HG03025 (cell line): ENCODE measurements at regions not wholly inside any gene's neighbourhood (a gene's known extent, or its start where the extent isn't known, plus 50 kb on each side); places are given as distances from the start of the nearest gene placed in this dataset.

Experiments used
- ATAC-seq: cut with Tn5 transposase; IDR thresholded peaks from one replicate; pipeline ENCODE4 v1.9.1; 2021; ENCODE audit warnings: mild to moderate bottlenecking, moderate library complexity; ENCODE audit not compliant: unreplicated experiment, low FRiP score

DNA sequence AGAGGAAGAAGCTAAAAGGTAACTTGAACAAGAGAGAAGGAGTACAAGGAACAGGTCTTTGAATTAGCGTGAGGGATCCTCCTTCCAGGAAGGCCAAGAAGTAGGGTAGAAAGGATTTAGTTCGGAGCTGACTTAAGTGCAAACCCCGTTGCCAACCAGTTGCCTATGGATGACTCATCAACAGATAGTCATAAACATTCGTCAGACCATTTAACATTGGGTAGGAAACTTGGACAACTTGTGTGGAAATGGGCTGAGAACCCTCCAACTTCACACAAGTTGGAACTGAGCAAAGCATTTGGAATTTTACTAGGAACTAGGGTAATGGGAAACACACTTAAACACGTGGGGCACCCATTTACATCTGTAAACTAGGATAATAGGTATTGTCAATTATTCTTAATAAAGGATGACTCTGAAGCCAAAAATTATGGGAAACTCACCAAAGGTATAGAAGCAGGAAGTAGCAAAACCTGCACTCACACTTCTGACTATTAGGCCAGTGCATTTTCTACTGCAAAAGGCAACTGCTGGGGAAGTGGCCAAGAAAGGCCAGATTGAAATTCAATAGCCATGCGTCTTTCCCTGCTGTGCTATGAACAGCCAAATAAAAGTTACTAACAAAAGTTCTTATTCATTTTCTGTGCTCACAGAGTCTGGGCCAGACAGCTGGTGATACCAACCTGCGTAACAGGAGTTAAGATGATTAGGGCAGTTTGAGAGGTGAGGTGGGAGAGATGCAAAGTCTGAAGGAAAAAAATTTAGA, 174.5 kb upstream of the TMC3 start:
- no peak for ATAC-seq

DNA sequence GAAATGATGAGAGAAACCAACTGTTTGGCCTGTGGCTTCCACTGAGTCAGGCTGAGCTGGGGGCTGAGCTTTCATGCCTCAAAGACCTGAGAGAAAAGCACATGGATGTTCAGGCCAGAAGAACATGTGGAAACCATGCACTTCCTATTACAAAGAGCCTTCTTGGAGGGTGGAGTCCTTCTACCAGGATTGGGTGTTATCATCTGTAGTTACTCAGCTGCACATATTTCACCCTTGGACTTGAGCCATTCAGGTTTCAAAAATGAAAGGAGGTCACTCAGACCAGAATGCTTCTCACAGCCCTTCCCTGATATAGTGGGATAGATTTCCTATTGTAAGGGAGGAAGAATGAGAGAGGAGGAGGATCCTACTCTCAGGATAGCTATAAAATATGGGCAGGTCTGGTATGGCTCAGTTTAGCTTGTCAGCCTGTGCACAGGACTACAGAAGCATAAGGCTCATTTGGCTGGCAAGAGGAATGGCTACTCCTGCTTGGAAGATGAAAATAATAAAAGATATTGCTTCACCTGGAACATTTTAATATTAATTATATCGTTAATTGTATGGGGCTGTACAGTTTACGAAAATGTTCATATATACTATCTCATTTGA, 173.6 kb upstream of the TMC3 start:
- ATAC-seq = no peak

DNA sequence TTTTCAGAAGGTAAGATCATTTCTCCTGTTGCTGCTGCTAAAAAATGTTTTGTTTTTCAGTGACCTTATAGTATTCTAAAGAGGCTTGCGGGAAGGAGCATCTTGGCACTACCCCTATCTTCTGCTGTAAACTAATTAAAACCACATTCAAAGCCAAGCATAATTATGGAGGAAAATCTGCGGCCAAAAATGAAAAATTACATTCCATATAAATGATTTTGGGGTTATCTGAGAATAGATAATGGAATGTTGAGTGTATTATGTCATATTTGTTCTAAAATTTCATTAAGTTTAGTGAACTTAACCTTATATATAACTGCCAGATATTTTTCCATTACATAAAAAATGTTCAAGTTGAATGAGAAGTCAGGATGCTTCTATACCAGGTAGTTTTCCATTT, 170.4 kb upstream of the TMC3 start:
- no peak for ATAC-seq

DNA sequence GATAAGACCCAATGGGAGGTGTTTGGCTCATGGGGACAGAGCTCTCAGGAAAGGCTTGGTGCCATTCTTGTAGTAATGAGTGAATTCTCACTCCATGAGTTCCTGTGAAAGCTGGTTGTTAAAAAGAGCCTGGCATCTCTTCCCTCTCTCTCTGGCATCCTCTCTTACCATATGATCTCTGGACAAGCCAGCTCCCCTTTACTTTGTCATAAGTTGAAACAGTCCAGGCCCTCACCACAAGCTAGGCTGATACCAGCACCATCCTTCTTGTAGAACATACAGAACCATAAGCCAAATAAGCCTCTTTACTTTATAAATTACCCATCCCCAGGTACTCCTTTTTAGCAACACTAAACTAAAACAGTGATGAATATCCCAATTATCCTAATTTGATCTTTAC, 166.9 kb upstream of the TMC3 start:
- no peak for ATAC-seq

DNA sequence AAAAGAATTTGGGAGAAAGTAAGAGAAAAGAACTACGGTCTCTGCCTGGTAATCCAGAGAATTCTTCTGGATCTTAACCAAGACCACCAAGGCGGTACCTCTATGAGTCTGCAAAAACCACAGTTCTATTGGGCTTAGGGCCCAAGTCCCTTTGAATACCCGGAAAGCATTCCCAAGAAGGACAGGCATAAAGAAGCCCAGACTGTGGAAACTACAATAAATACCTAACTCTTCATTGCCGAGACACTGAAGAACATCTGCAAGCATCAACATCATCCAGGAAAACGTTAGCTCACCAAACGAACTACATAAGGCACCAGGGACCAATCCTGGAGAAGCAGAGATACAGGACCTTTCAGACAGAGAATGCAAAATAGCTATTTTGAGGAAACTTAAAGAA, 162.3 kb upstream of the TMC3 start:
- no peak for ATAC-seq

DNA sequence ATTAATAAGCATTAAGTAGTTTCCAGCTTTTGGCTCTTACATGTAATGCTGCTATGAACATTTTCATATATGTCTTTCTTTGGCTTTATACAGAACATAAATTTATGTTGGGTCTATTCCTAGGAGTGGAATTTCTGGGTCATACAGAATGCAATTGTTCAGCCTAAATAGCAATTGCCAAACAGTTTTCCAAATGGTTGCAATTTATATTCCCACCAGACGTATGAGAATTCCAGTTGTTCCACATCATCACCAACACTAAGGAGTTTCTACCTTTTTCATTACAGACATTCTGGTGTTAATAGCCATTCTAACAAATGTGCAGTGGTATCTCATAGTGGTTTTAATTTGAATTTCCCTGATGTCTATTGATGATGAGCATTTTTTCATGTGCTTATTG, 160.1 kb upstream of the TMC3 start:
- ATAC-seq = no peak

DNA sequence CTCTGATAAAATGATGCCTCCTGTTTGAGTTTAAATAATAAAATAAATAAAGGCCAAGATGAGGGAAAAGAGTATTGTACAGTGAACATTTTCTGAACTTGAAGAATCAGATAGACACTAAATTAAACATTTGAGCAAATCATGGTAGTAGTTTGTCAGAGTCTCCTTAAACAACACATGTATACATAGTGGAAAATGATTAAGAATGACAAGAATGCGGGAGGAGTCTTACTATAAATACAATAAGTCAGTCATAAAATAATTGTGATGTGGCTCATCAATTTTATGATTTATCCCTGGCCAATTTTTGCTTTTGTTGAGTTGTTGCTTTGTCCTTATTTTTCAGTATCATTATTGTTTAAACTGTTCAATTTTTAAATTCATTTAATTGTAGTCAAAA, 158.0 kb upstream of the TMC3 start:
- ATAC-seq = no peak

DNA sequence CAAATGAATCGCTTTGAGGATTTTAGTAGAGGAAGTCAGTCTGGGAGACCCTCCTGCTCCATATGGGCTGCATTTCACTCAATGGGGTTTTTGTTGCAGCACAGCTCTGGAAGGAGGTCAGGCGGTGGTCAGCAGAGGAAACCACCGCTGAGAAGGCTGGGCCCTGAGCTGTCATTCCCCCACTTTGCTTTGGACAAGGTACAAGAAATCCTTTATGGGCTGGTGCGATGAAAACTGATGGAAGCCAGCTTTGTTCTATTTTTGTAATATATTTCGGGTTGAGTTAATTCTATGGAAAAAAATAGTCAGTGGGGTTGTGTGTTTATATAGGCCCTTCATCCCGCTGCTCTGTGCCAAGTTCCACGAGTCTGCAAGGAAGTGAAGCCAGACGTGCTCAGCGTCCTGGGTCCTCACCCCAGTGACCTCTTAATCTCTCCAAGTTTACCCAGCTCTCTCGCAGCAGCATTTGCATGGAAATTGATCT, 157.1 kb upstream of the TMC3 start:
- ATAC-seq = no peak

DNA sequence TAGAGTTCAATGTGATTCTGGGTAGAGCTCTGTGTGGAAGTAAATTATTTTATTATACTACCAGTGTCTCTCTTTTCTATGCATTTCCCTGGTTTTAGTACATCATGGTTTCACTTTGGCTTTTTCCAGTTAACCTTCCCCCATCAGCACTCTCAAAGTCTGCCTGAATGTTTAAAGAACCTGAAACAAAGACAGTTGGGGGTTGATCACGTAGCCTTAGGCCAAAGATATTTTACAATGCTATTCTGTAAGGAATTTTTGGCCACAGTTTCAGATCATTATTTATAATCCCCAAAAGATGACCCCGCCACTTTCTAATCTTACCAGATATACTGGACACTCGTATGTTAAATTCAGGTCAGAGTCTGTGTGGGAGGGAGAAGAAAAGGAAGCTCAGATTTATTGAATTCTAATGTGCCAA, 156.3 kb upstream of the TMC3 start:
- ATAC-seq = no peak

DNA sequence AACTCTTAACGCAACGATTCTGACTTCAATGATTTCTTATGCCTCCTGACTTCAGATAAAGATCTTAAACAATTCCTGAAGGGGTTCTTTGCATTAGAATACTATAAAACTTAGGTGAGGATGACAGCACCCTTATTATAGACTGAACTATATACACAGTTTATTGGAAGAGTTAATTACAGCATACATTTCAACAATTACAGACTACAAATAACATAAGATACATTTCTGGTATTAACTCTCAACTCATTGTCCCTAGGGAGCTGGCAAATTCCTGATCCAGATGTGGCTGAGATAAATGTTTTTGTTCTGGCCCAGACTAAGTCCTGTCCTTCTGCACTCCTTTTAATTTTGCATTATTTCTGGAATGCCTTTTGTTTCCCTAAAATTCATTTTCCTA, 155.5 kb upstream of the TMC3 start:
- no peak for ATAC-seq

DNA sequence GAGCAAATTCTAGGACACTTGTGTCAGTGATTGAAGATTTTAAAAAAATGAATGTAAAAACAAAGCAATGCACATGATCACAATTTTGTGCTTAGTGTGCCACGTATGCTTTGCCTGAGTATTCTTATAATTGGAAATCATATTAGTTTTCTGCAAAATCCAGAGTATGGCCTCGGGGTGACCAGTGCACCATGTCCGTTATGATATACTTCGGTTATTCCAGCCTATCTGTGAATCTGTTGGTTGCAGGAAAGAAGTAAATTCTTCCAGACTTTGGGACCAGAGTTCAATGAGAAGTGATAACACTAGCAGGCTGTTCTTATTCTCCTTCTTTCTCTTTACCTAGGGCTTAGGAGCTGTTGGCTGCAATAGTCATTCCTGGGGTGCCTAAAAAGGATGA, 152.0 kb upstream of the TMC3 start:
- ATAC-seq = no peak

DNA sequence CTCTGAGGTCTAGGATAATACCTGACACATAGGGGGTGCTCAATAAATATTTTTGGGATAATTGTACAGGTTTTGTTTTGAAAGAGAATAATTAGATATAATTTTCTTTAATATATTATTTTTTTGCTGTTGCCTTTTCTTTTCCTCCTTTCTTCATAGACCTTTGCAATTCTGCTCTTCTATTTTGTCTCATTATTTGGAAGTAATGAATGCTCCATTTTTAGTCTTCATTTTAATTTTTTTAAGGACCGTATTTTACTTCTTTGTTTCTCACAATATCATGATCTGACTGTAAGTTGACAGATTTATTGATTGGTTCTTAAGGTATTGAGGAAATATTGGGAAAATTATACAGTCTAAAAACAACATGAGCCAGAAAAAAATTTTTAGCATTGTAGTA, 150.5 kb upstream of the TMC3 start:
- no peak for ATAC-seq

DNA sequence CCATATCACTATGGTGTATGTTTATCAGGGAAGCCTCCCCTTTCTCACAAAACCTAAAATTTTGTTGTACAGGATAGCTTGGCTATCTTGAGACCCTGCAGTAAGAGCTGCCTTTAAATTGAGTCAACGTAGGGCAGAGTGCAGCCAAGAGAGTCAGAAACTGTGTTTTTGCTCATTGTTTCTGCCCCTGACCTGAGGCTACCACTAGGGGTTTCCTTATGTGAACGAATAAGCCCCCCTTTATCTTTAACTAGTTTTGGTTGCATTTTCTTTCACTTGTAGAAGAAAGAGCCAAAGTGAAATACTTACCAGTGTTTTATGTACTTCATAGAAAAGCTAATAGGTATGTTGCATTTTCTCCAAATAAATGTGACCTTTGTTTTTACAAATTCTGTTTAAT, 149.9 kb upstream of the TMC3 start:
- ATAC-seq = no peak

DNA sequence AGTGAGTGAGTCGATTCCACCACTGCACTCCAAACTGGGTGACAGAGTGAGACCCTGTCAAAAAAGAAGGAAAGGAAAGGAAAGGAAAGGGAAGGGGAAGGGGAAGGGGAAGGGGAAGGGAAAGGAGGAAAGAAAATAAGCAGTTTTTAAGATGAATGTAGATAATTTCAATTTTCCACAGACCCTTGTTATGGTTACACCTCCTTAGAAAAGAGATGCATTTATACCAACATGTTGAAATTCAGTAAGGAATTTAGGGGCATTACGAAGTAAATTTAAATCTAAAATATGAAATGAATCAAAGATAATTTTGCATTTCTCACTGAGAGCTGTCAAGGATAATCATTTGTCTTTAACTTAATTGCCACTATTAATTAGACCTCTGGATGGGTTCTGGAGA, 146.5 kb upstream of the TMC3 start:
- ATAC-seq = no peak

DNA sequence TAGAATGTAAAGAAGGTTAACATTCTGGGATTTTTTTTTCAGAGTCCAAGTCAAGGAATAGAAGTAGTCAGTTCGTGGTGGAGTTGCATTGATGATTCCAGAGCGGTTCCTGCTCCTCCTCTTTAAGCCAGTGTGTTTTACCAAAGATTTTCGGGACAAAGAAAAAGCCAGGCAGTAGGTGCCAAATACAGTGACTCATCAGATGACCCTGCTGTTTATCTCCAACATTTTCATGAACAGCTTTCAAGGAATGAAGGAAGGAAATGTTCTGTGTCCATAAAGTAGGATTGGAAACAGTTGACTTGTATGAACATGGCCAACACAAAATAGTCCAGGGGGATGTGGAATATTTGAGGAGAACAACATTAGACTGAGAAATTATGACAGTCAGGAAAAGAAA, 142.4 kb upstream of the TMC3 start:
- no peak for ATAC-seq

DNA sequence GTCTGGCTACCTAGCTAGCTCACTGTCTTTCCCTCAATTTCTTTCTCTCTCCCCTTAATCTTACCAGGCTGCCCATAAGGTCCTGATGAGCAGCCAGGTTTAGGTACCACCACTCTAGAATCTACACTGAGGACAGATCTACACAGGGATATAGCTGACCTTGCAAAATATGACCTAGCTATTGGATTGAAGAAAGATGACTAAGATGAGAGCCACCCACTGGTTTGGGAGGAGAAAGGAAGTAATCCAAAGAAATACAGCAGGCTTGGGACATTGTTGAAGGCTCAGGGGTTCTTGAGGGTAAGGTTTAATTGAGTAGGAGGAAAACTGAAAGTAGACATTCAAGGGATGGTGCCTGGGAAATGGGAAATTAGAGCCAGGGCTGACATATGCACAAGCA, 142.0 kb upstream of the TMC3 start:
- ATAC-seq = no peak

DNA sequence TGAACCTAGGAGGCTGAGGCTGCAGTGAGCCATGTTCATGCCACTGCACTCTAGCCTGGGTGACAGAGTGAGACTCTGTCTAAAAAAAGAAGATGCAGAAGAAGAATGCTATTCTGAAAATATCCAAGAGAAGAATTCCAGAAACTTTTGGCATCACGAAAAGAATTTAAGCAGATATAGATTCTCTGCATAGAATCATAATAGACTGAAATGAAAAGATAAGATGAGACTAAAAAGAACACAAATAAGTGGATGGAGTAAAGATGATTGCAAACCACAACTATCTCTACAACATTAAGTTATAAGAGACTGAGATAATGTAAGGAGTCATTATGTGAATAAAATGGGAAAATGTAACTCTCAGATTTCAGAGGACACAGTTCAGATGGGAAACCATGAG, 140.7 kb upstream of the TMC3 start:
- ATAC-seq = no peak

DNA sequence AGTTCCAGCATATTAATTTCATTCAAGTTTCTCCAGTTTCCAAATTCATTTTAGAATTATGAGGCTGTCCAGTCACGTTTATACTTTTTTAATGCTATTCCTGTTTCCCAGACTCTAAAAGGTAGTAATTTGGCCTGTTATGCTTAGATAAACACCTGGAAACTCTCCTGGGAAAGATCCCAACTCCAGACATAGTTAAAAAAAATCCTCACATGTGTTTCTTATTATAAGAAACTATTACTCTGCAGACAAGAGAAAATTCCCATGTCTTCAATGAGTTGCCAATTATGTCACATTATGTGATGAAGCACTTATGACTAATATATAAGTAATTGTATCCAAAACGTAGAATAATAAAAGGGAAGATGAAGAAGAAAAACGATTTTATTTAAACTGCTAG, 137.1 kb upstream of the TMC3 start:
- ATAC-seq = no peak

DNA sequence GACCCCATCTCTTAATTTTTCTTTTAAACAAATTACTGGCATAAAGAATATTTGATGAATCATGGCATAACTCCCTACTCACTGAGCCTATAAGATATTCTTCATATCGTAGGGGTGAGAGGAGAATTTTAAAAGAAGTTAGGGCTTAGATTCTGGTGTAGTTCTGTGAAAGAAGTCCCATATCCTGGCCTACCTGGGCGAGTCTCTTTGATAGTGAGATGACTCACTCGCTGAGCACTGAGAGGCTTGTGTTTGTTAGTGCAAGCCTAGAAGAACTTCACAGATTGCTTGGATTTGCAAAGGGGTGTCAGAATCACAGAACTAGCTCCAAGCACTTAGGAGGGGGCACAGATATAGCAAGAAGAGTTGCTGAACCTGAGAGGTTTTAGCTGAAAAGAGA, 133.8 kb upstream of the TMC3 start:
- no peak for ATAC-seq

DNA sequence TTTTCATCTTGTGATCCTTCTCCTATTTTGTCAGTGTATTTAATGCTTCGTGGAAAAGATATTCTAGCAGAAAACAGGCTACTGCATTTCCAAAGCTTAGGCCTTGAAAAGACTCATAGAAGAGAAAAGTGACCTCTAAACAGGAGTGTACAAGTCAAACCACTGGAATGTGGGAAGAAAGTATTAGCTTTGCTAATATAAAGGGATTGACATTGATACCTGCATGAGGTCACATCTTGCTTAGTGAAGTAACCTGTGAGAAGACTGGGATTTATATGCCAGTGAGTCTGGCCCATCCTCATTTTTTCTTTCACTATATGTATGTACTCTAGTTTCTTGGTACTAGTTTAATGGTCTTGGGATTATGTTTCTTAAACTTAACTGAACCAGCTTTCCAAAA, 132.9 kb upstream of the TMC3 start:
- no peak for ATAC-seq

DNA sequence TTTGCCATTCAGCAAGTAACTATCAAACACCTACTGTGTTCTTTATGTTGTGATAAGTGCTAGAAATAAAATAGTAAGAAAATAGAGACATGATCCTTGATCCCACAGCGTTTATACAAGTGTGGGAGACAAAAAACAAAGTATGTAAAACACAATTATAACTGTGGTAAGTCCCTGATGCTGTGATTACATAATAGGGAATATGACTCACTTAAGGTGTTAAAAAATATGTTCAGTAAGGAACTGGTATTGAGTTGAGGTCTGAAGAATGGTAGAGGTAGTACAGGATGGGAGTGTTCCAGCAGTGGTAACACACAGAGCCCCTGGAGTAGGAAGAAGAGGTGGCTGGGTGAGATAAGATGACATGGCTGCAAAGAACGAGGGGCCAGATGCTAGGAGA, 132.1 kb upstream of the TMC3 start:
- no peak for ATAC-seq

DNA sequence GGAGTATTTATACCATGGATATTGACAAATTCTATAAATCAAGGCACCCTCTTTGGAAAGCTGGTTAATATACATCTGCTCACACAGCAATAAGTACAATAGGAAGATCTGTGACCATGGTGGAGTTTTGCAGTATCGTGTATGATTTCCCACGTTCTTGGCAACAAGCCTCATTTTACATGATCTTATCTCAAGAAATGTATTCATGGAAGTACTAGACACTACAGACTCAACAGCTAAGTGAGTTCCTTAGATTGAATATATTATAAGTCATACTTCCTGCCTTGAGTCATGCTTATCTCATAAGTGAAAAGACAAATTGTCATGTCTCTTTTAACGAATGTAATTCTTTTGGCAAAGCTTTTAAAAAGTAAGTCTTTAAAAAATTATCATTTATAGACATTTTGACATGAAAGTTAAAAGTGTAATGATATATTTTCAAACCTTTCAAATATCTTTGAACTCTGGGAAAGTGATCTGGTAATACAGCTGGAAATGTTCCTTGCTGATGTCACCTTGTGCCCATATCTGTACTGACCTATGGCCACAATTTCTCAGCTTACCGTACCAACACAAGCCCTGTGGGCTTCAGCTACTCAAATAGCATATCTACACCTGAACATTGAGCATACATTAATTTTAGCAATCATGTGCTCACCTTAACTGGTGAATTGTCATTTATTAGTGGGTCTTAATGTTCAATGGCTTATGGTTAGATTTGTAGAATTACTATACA, 130.3 kb upstream of the TMC3 start:
- ATAC-seq = no peak
